HUES6 (cell line): ENCODE measurements at regions not wholly inside any gene's neighbourhood (a gene's known extent, or its start where the extent isn't known, plus 50 kb on each side); places are given as distances from the start of the nearest gene placed in this dataset.
"Not testable (repeated sequence)": the region's sequence is repeated elsewhere in the genome, so short reads cannot be mapped to it uniquely, and the experiment has no call there.

Source experiments
- H3K27ac ChIP-seq: 2 replicates; pipeline ENCODE4 v1.7.0; 2013; ENCODE audit warnings: low read depth, mild to moderate bottlenecking, low read length, inconsistent platforms
- H3K27me3 ChIP-seq: 2 replicates; pipeline ENCODE4 v1.6.1; 2013; ENCODE audit warnings: low read length; ENCODE audit not compliant: control insufficient read depth, insufficient read depth
- H3K36me3 ChIP-seq: 2 replicates; pipeline ENCODE4 v1.6.1; 2013; ENCODE audit warnings: low read length; ENCODE audit not compliant: control insufficient read depth, insufficient read depth
- H3K4me1 ChIP-seq: 2 replicates; pipeline ENCODE4 v1.6.1; 2013; ENCODE audit warnings: low read length; ENCODE audit not compliant: control insufficient read depth, insufficient read depth
- H3K4me3 ChIP-seq: 2 replicates; pipeline ENCODE4 v1.5.1; 2013; ENCODE audit warnings: low read depth, low read length
- H3K9ac ChIP-seq: one replicate; pipeline ENCODE4 v1.6.1; 2013; ENCODE audit warnings: mild to moderate bottlenecking, low read length
- H3K9me3 ChIP-seq: 2 replicates; pipeline ENCODE4 v1.6.1; 2013; ENCODE audit warnings: low read depth, low read length; ENCODE audit not compliant: control insufficient read depth, insufficient read depth

- H3K27me3 ChIP-seq, H3K36me3 ChIP-seq, H3K27ac ChIP-seq, H3K9me3 ChIP-seq, H3K4me3 ChIP-seq: not testable (repeated sequence)
- Histone ChIP-seq H3K9ac (peak overlapping the region; percentile 23), H3K4me1 (peaks cover 10% of the 10 kb centered on the region)
These were observed 114.9 kb downstream of the NPIPB11 start for GRCh38 chr16:29291329-29292271.

DNA sequence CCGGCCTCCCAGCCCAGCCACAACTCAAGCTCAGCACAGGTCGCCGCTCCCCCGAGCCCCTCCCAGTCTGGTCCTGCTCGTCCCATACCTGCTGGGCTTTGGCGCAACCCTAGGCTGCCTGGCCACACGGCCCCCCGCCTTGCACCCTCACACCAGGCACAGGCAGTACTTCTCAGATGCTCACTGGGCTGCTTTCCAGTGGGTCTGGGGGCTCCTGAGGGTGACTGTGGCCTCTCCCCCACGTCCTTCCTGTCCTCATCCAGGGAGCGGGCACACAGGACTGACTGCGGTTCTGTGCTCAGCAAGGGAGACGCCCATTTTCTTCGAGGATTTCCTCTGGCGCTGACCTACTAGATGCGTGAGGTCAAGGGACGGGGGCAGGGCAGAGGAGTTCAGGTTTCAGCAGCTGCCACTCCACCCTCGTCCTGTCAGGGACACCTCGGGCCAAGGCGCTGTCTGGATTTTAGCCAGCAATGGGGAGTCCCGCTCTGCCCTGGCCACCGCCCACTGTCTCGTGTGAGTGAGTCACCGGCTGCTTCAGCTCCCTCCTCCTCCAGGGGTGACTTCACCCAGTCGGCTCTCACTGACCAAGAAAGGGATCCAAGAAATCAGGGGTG lies 115.8 kb downstream of the NPIPB11 start:
- Histone ChIP-seq H3K36me3 (no peaks in the 10 kb centered on the region), H3K4me3 (peak overlapping the region; percentile 33; the same call in 1 of the 2 replicates), H3K9me3 (no peaks in the 10 kb centered on the region), H3K4me1 (peaks cover 10% of the 10 kb centered on the region), H3K27me3 (no peaks in the 10 kb centered on the region), H3K27ac (no peak overlapping the region), H3K9ac (peak overlapping the region; percentile 61)

- not testable (repeated sequence) for H3K27ac ChIP-seq, H3K36me3 ChIP-seq, H3K4me3 ChIP-seq, H3K9me3 ChIP-seq, H3K27me3 ChIP-seq, H3K9ac ChIP-seq
- peaks cover 13% of the 10 kb centered on the region for H3K4me1 ChIP-seq
These were observed 116.8 kb downstream of the NPIPB11 start for GRCh38 chr16:29289516-29290239.

DNA sequence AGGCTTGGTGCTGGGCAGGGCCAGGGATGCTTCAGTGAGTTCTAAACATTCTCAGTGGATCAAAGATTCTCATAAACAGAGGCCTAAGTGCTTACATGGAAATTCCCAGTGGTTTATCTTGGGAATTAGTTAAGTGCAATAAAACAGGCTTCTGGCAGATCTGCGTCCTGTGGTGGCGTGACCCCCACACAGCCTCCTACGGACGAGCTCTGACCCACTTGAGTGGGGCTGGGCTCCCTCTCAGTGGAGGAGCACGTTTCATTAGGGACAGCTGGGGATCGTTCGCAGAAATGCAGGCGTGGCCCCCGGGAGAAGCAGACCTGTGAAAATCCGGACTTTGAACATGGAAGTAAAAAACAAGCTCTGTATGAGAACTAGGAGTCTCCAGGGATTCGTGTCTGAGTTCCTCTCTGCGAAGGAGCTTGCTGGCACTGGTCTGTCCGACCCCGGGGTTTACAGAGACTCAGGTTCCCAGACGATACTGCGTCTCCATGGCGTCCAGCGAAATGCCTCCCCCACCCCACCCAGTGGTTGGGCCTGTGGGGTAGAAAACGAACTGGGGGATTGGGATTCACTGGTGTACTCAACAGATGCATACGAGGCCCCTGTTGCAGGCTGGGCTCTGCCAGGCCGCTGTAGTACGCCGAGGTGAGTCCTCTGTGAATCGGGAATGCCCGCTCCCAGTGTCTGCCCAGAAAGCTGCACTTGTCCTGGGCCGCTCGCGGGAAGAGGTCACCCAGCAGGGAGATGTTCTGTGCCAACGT lies 117.6 kb downstream of the NPIPB11 start:
- H3K27ac ChIP-seq, H3K9ac ChIP-seq, H3K9me3 ChIP-seq, H3K36me3 ChIP-seq, H3K27me3 ChIP-seq, H3K4me3 ChIP-seq: not testable (repeated sequence)
- peaks cover 17% of the 10 kb centered on the region for H3K4me1 ChIP-seq

- H3K36me3 ChIP-seq, H3K4me3 ChIP-seq, H3K9me3 ChIP-seq, H3K27me3 ChIP-seq, H3K9ac ChIP-seq, H3K27ac ChIP-seq: not testable (repeated sequence)
- peaks cover 17% of the 10 kb centered on the region for H3K4me1 ChIP-seq
These were observed 118.5 kb downstream of the NPIPB11 start for GRCh38 chr16:29287871-29288535.

- H3K27ac ChIP-seq, H3K4me3 ChIP-seq, H3K9ac ChIP-seq, H3K27me3 ChIP-seq, H3K36me3 ChIP-seq, H3K9me3 ChIP-seq: not testable (repeated sequence)
- H3K4me1 ChIP-seq, result peaks cover 17% of the 10 kb centered on the region
These were observed 119.3 kb downstream of the NPIPB11 start for GRCh38 chr16:29287246-29287645.

- H3K36me3 ChIP-seq, H3K9ac ChIP-seq, H3K9me3 ChIP-seq, H3K27ac ChIP-seq, H3K4me3 ChIP-seq, H3K27me3 ChIP-seq: not testable (repeated sequence)
- H3K4me1 ChIP-seq, result peaks cover 17% of the 10 kb centered on the region
These were observed 119.7 kb downstream of the NPIPB11 start for GRCh38 chr16:29286796-29287195.

DNA sequence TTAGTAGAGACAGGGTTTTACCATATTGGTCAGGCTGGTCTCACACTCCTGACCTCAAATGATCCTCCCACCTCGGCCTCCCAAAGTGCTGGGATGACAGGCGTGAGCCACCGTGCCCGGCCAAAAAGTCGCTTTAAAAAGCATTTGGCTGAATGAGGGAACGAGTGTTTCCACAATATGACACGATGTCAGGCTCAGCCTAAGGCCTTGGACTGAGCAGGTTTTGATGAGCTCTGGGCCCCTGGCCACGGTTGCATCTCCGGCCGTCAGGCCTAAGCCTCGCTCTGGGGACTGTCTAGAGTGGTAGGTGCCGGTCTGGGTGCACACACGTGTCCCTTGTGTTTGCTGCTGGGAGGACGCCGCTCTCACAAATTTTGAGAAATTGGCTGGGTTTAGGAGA lies 120.3 kb downstream of the NPIPB11 start:
- not testable (repeated sequence) for H3K36me3 ChIP-seq, H3K27ac ChIP-seq, H3K9ac ChIP-seq, H3K9me3 ChIP-seq, H3K27me3 ChIP-seq, H3K4me3 ChIP-seq
- peaks cover 12% of the 10 kb centered on the region for H3K4me1 ChIP-seq

DNA sequence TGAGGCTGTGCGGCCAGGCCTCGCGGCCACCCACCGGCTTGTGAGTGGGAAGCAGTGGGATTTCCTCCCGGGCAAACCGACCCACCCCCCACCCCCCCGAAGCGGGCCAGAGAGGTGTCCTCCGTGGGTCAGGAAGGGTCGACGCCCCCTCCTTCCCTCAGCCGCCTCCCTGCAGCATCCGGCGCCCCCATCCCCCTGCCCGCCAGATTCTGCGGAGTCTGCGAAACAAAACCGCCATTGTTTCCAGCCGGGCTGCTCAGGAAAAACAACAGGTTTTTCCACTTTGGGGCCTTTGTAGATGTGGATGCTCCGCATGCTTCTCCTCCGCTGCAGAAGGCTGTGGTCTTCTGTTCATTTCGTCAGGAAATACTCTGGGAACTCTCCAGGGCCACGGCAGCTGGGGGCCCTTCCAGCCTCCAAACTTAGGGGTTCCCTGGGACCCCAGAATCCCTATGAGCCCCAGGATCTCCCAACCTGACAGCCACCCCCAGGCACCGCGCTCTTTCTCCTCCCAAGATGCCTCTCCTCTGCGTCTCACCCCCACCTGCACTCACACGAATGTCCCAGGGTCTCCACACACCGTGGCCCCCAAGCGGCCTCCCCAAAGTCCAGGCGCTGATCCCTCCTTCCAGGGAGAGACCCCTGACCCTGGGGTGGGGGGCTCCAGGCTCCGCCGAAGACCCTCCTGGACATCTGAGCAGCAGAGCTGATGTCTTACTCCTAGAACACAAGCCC lies 121.2 kb downstream of the NPIPB11 start:
- H3K4me1 ChIP-seq, H3K36me3 ChIP-seq, H3K27me3 ChIP-seq, H3K9me3 ChIP-seq, H3K4me3 ChIP-seq, H3K27ac ChIP-seq: not testable (repeated sequence)
- peak overlapping the region; percentile 24 for H3K9ac ChIP-seq

DNA sequence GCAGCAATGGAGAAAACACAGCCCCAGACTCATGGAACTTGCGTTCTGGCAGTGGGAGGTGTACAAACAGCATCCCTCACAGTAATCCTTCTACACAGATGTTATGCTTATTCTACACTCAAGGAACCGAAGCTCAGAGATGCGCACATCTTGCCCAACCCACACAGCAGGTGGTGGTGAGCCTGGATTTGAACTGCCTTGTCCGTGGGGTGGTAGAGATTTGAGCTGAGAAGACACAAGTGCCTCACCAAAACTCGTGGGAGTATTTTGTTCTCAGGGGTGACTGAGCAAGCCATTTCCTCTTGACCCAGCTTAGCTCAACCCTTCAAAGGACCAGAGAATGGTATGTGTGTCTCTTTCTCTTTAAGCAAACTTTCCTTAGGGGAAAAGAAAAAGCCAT lies 121.8 kb downstream of the NPIPB11 start:
- H3K9me3 ChIP-seq, H3K4me1 ChIP-seq, H3K9ac ChIP-seq, H3K27ac ChIP-seq, H3K4me3 ChIP-seq, H3K27me3 ChIP-seq, H3K36me3 ChIP-seq: not testable (repeated sequence)
